ENCODE measurements at regions not wholly inside any gene's neighbourhood (a gene's known extent, or its start where the extent isn't known, plus 50 kb on each side); places are given as distances from the start of the nearest gene placed in this dataset.
A peak's percentile ranks its signal among the peaks of the same experiment; 100 is the strongest.

DNA sequence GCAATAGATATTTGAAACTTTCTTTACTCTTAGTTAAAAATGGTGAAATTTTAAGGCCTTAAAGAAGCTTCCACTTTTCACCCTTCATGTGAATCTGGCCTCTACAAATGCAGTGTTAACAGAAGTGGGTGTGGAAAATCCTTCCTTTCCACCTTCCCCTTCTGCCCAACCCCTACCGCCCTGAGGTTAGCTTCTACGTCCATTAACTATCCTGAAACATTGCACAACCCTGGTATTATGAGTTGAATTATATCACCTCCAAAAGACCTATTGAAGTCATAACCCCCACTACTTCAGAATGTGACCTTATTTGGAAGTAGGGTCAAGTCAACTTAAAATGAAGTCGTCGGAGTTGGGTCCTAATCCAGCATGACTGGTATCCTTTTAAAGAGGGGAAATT lies 80.8 kb upstream of the ACSL3 start:
- peak; percentile 2 to 4 for DNase-seq (ENCODE audit: low read depth in 1 of 2, low spot score in 1 of 2)
- H3K27me3 ChIP-seq (ENCODE audit: insufficient read depth, poor library complexity, severe bottlenecking), result no peaks in the 10 kb centered on the region
- no peak overlapping the region for H3K4me3 ChIP-seq (replicated peaks; ENCODE audit: insufficient read depth, low read length)
- no peak overlapping the region for H3K27ac ChIP-seq (replicated peaks)
- TF ChIP-seq GABPA (IDR thresholded peaks at IDR 0.05; ENCODE audit: low read depth) (no peak), SPI1 (IDR thresholded peaks at IDR 0.05; ENCODE audit: borderline replicate concordance, low read depth) (no peak), POLR2AphosphoS5 (IDR thresholded peaks at IDR 0.05; ENCODE audit: low read depth) (no peak)
- TF ChIP-seq, protein P1, sequence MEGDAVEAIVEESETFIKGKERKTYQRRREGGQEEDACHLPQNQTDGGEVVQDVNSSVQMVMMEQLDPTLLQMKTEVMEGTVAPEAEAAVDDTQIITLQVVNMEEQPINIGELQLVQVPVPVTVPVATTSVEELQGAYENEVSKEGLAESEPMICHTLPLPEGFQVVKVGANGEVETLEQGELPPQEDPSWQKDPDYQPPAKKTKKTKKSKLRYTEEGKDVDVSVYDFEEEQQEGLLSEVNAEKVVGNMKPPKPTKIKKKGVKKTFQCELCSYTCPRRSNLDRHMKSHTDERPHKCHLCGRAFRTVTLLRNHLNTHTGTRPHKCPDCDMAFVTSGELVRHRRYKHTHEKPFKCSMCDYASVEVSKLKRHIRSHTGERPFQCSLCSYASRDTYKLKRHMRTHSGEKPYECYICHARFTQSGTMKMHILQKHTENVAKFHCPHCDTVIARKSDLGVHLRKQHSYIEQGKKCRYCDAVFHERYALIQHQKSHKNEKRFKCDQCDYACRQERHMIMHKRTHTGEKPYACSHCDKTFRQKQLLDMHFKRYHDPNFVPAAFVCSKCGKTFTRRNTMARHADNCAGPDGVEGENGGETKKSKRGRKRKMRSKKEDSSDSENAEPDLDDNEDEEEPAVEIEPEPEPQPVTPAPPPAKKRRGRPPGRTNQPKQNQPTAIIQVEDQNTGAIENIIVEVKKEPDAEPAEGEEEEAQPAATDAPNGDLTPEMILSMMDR (IDR thresholded peaks at IDR 0.05; ENCODE audit: insufficient read depth, low read length), result no peak
- TF ChIP-seq, protein P2, sequence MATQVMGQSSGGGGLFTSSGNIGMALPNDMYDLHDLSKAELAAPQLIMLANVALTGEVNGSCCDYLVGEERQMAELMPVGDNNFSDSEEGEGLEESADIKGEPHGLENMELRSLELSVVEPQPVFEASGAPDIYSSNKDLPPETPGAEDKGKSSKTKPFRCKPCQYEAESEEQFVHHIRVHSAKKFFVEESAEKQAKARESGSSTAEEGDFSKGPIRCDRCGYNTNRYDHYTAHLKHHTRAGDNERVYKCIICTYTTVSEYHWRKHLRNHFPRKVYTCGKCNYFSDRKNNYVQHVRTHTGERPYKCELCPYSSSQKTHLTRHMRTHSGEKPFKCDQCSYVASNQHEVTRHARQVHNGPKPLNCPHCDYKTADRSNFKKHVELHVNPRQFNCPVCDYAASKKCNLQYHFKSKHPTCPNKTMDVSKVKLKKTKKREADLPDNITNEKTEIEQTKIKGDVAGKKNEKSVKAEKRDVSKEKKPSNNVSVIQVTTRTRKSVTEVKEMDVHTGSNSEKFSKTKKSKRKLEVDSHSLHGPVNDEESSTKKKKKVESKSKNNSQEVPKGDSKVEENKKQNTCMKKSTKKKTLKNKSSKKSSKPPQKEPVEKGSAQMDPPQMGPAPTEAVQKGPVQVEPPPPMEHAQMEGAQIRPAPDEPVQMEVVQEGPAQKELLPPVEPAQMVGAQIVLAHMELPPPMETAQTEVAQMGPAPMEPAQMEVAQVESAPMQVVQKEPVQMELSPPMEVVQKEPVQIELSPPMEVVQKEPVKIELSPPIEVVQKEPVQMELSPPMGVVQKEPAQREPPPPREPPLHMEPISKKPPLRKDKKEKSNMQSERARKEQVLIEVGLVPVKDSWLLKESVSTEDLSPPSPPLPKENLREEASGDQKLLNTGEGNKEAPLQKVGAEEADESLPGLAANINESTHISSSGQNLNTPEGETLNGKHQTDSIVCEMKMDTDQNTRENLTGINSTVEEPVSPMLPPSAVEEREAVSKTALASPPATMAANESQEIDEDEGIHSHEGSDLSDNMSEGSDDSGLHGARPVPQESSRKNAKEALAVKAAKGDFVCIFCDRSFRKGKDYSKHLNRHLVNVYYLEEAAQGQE (IDR thresholded peaks at IDR 0.05; ENCODE audit: insufficient replicate concordance, low read depth), result no peak

DNA sequence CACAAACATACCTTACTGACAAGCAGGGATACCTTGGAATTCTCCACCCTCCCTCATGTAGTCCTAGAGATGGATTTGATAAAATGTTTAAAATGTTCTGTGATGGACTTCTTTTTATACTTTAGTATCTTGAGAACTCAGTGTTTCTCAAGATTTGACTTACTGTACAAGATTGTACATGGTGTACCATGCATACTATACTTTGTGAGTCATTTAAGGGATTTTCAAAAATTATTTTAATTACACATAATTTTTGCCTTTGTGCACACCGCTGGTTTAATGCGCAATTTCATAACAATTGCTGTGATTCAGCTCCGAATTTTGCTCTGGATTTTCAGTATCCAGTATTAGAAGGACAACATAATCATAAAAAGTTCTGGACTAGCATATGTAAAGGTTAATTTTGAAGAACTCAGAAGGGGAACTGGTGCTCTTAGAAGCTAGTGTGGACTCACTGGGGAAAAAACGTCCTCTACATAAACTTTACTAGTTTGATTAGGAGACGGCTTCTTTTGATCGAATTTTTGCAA lies 78.6 kb upstream of the ACSL3 start:
- Histone ChIP-seq H3K27me3 (ENCODE audit: insufficient read depth, poor library complexity, severe bottlenecking) (no peaks in the 10 kb centered on the region), H3K27ac (replicated peaks) (no peak overlapping the region), H3K4me3 (replicated peaks; ENCODE audit: insufficient read depth, low read length) (no peak overlapping the region)
- no peak for TF ChIP-seq SPI1 (IDR thresholded peaks at IDR 0.05; ENCODE audit: borderline replicate concordance, low read depth)
- DNase-seq (ENCODE audit: low read depth in 1 of 2, low spot score in 1 of 2), result no peak

DNA sequence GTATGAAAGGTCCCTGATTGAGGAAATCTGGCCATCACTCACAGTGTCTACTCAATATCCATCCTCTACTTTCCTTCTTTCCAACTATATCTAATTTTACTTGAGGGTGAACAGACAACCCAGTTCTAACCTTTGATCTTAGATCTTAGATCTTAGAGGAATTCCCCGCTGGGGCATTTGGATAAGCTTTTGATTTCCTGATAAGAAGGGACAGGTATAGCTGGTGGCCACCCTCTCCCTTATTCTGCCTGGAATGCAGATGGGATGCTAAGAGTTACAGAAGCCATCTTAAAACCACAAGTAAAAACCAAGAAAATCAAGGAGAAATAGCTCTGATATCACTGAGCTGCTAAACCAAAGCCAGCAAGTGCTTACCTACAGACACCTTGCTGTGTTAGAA lies 77.2 kb upstream of the ACSL3 start:
- TF ChIP-seq POLR2AphosphoS5 (IDR thresholded peaks at IDR 0.05; ENCODE audit: low read depth), result no peak
- TF ChIP-seq, protein P1 (IDR thresholded peaks at IDR 0.05; ENCODE audit: insufficient read depth, low read length), result no peak
- no peak for TF ChIP-seq SPI1 (IDR thresholded peaks at IDR 0.05; ENCODE audit: borderline replicate concordance, low read depth)
- TF ChIP-seq, protein P2 (IDR thresholded peaks at IDR 0.05; ENCODE audit: insufficient replicate concordance, low read depth), result no peak
- no peak for TF ChIP-seq GABPA (IDR thresholded peaks at IDR 0.05; ENCODE audit: low read depth)
- Histone ChIP-seq H3K27me3 (ENCODE audit: insufficient read depth, poor library complexity, severe bottlenecking) (no peaks in the 10 kb centered on the region), H3K27ac (replicated peaks) (no peak overlapping the region), H3K4me3 (replicated peaks; ENCODE audit: insufficient read depth, low read length) (no peak overlapping the region)
- DNase-seq (ENCODE audit: low read depth in 1 of 2, low spot score in 1 of 2), result no peak

DNA sequence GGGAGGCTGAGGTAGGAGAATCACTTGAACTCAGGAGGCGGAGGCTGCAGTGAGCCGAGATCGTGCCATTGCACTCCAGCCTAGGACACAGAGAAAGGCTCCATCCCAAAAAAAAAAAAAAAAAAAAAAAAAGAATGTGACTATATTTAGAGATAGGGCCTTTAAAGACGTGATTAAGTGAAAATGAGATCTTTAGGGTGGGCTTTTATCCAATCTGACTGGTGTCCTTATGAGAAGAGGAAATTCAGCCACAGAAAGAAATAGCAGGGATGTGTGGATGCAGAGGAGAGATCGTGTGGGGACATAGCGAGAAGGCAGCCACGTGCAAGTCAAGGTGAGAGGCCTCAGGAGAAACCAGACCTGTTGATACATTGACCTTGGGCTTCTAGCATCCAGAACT lies 69.9 kb upstream of the ACSL3 start:
- TF ChIP-seq GABPA (IDR thresholded peaks at IDR 0.05; ENCODE audit: low read depth) (no peak), SPI1 (IDR thresholded peaks at IDR 0.05; ENCODE audit: borderline replicate concordance, low read depth) (no peak), POLR2AphosphoS5 (IDR thresholded peaks at IDR 0.05; ENCODE audit: low read depth) (no peak)
- TF ChIP-seq, protein P1 (IDR thresholded peaks at IDR 0.05; ENCODE audit: insufficient read depth, low read length), result no peak
- TF ChIP-seq, protein P2 (IDR thresholded peaks at IDR 0.05; ENCODE audit: insufficient replicate concordance, low read depth), result no peak
- Histone ChIP-seq H3K27me3 (ENCODE audit: insufficient read depth, poor library complexity, severe bottlenecking) (no peaks in the 10 kb centered on the region), H3K27ac (replicated peaks) (no peak overlapping the region), H3K4me3 (replicated peaks; ENCODE audit: insufficient read depth, low read length) (no peak overlapping the region)
- DNase-seq (ENCODE audit: low read depth in 1 of 2, low spot score in 1 of 2), result no peak

Data from HL-60 (cell line).